ENCODE measurements at regions not wholly inside any gene's neighbourhood (a gene's known extent, or its start where the extent isn't known, plus 50 kb on each side); places are given as distances from the start of the nearest gene placed in this dataset.

DNA sequence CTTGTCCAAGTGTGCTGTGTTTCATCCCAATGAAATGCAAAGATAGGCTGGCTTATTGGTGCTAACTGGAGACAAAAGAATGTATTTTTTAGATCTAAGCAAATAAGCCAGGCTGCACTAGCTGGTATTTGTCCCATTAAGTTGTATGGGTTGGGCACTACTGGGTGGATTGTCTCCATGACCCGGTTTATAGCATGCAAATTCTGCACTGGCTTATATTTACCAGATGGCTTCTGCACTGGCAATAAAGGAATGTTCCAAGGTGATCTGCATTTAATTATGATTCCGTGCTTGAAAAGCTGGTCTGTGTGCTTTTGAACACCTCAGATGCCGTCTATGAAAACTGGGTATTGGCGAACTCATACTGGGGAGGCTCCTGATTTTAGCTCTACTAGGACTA lies 61.4 kb upstream of the MOCS1 start:
- no peak overlapping the region for H3K4me2 ChIP-seq
- no peaks in the 10 kb centered on the region for H4K20me1 ChIP-seq (ENCODE audit: insufficient read depth, poor library complexity, severe bottlenecking)
- no peaks in the 10 kb centered on the region for H3K36me3 ChIP-seq (replicated peaks; ENCODE audit: insufficient read depth, low read depth)
- 88% methylated on average over 4 of the region's 4 CpGs for WGBS (ENCODE audit: low lambda C conversion rate, missing lambda C conversion rate)
- H2AFZ ChIP-seq: no peak overlapping the region
- no peaks in the 10 kb centered on the region for H3K9me3 ChIP-seq (ENCODE audit: low read depth)
- no peaks in the 10 kb centered on the region for H3K4me1 ChIP-seq (ENCODE audit: insufficient read depth)
- no peaks in the 10 kb centered on the region for H3K79me2 ChIP-seq
- H3K9me2 ChIP-seq (replicated peaks; ENCODE audit: insufficient read depth): no peaks in the 10 kb centered on the region
- H3K27ac ChIP-seq: no peak overlapping the region
- no peaks in the 10 kb centered on the region for H3K27me3 ChIP-seq
- H3K4me3 ChIP-seq: no peak overlapping the region
- TF ChIP-seq EZH2phosphoT487 (IDR thresholded peaks at IDR 0.05; ENCODE audit: low read depth, severe bottlenecking, unreplicated experiment) (no peak), EZH2 (IDR thresholded peaks at IDR 0.05; ENCODE audit: borderline replicate concordance) (no peak), CTCF (IDR thresholded peaks at IDR 0.05; ENCODE audit: poor library complexity) (no peak)
- no peak for DNase-seq (ENCODE audit: low spot score)

GRCh38 chr6:39992861-39993622 lies 58.8 kb upstream of the MOCS1 start:
- H3K4me3 ChIP-seq: no peak overlapping the region
- no peaks in the 10 kb centered on the region for H4K20me1 ChIP-seq (ENCODE audit: insufficient read depth, poor library complexity, severe bottlenecking)
- no peaks in the 10 kb centered on the region for H3K36me3 ChIP-seq (replicated peaks; ENCODE audit: insufficient read depth, low read depth)
- no peak overlapping the region for H3K4me2 ChIP-seq
- peak overlapping the region; percentile 43 for H3K27ac ChIP-seq
- 88% methylated on average over 7 of the region's 7 CpGs for WGBS (ENCODE audit: low lambda C conversion rate, missing lambda C conversion rate)
- peak; percentile 10 for DNase-seq (ENCODE audit: low spot score)
- H2AFZ ChIP-seq: no peak overlapping the region
- TF ChIP-seq EZH2 (IDR thresholded peaks at IDR 0.05; ENCODE audit: borderline replicate concordance) (no peak), CTCF (IDR thresholded peaks at IDR 0.05; ENCODE audit: poor library complexity) (no peak), EZH2phosphoT487 (IDR thresholded peaks at IDR 0.05; ENCODE audit: low read depth, severe bottlenecking, unreplicated experiment) (no peak)
- H3K27me3 ChIP-seq: no peaks in the 10 kb centered on the region
- H3K4me1 ChIP-seq (ENCODE audit: insufficient read depth): no peaks in the 10 kb centered on the region
- no peaks in the 10 kb centered on the region for H3K9me2 ChIP-seq (replicated peaks; ENCODE audit: insufficient read depth)
- H3K9me3 ChIP-seq (ENCODE audit: low read depth): no peaks in the 10 kb centered on the region
- no peaks in the 10 kb centered on the region for H3K79me2 ChIP-seq
